ENCODE measurements at regions not wholly inside any gene's neighbourhood (a gene's known extent, or its start where the extent isn't known, plus 50 kb on each side); places are given as distances from the start of the nearest gene placed in this dataset.

GRCh38 chr2:126382998-126383397 lies 273.0 kb upstream of the GYPC start:
- TF ChIP-seq POLR2A (IDR thresholded peaks at IDR 0.05): no peak
- no peak for TF ChIP-seq CTCF (IDR thresholded peaks at IDR 0.05 in 4 of 5, conservative IDR thresholded peaks at IDR 0.05 in 1 of 5)
- Histone ChIP-seq H3K27me3 (peaks cover 0 to 4% (median 0%) of the 10 kb centered on the region in 3 donors), H3K36me3 (no peaks in the 10 kb centered on the region), H3K4me1 (no peaks in the 10 kb centered on the region), H3K9me3 (no peaks in the 10 kb centered on the region), H3K4me3 (no peak overlapping the region), H3K27ac (no peak overlapping the region)
- intact Hi-C loops (cut with DNase I; ENCODE audit: low total_unique reads) (no loop called here), in situ Hi-C loops (cut with MboI; ENCODE audit: low sequenced_read_pairs in 4 of 4) (no loop called here)
- DNase-seq (no peak), ATAC-seq (no peak)

- H3K27me3 ChIP-seq: peaks cover 0 to 4% (median 0%) of the 10 kb centered on the region in 3 donors
- H3K36me3 ChIP-seq: no peaks in the 10 kb centered on the region
- no peak overlapping the region for H3K27ac ChIP-seq
- H3K4me3 ChIP-seq: no peak overlapping the region
- no peak for ATAC-seq
- H3K9me3 ChIP-seq: no peaks in the 10 kb centered on the region
- in situ Hi-C loops (cut with MboI; ENCODE audit: low sequenced_read_pairs in 4 of 4): no loop called here
- no peaks in the 10 kb centered on the region for H3K4me1 ChIP-seq
- intact Hi-C loops (cut with DNase I; ENCODE audit: low total_unique reads): no loop called here
- TF ChIP-seq CTCF (IDR thresholded peaks at IDR 0.05 in 4 of 5, conservative IDR thresholded peaks at IDR 0.05 in 1 of 5): no peak
- TF ChIP-seq POLR2A (IDR thresholded peaks at IDR 0.05): no peak
- no peak for DNase-seq
Measured at GRCh38 chr2:126383800-126384199, 272.2 kb upstream of the GYPC start.

DNA sequence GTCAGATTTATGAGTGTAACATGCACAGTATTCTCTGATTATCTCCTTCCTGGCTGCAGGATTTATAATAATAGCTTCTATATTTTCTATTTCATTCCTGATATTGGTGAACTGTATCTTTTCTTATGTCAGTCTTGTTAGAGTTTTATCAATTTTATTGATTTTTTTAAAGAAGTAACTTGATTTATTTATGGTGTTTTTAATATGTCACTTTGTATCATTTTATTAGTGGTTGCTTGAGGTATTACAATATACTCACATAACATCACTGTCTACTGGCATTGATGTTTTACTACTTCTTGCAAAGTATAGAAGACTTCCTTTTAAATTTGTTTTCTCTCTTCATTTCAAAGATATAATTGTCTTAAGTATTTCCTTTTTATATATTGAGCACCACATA lies 270.5 kb upstream of the GYPC start:
- Histone ChIP-seq H3K4me3 (no peak overlapping the region), H3K9me3 (no peaks in the 10 kb centered on the region), H3K36me3 (no peaks in the 10 kb centered on the region), H3K27ac (no peak overlapping the region), H3K27me3 (peaks cover 0 to 4% (median 0%) of the 10 kb centered on the region in 3 donors), H3K4me1 (no peaks in the 10 kb centered on the region)
- no peak for TF ChIP-seq CTCF (IDR thresholded peaks at IDR 0.05 in 4 of 5, conservative IDR thresholded peaks at IDR 0.05 in 1 of 5)
- no peak for TF ChIP-seq POLR2A (IDR thresholded peaks at IDR 0.05)
- DNase-seq: no peak
- ATAC-seq: no peak
- intact Hi-C loops (cut with DNase I; ENCODE audit: low total_unique reads): no loop called here
- in situ Hi-C loops (cut with MboI; ENCODE audit: low sequenced_read_pairs in 4 of 4): no loop called here

- ATAC-seq: no peak
- Histone ChIP-seq H3K9me3 (no peaks in the 10 kb centered on the region), H3K27ac (no peak overlapping the region), H3K27me3 (peaks cover 0 to 4% (median 0%) of the 10 kb centered on the region in 3 donors), H3K36me3 (no peaks in the 10 kb centered on the region), H3K4me3 (no peak overlapping the region), H3K4me1 (no peaks in the 10 kb centered on the region)
- intact Hi-C loops (cut with DNase I; ENCODE audit: low total_unique reads) (no loop called here), in situ Hi-C loops (cut with MboI; ENCODE audit: low sequenced_read_pairs in 4 of 4) (no loop called here)
- no peak for DNase-seq
- TF ChIP-seq CTCF (IDR thresholded peaks at IDR 0.05 in 4 of 5, conservative IDR thresholded peaks at IDR 0.05 in 1 of 5) (no peak), POLR2A (IDR thresholded peaks at IDR 0.05) (no peak)
Measured at GRCh38 chr2:126385983-126386382, 270.0 kb upstream of the GYPC start.

GRCh38 chr2:126389446-126389845 lies 266.5 kb upstream of the GYPC start:
- no peaks in the 10 kb centered on the region for H3K36me3 ChIP-seq
- no peak overlapping the region for H3K4me3 ChIP-seq
- no peak for ATAC-seq
- no peaks in the 10 kb centered on the region for H3K4me1 ChIP-seq
- no peaks in the 10 kb centered on the region for H3K27me3 ChIP-seq
- no peak overlapping the region for H3K27ac ChIP-seq
- no peaks in the 10 kb centered on the region for H3K9me3 ChIP-seq
- in situ Hi-C loops (cut with MboI; ENCODE audit: low sequenced_read_pairs in 4 of 4): no loop called here
- intact Hi-C loops (cut with DNase I; ENCODE audit: low total_unique reads): no loop called here
- no peak for DNase-seq
- TF ChIP-seq POLR2A (IDR thresholded peaks at IDR 0.05) (no peak), CTCF (IDR thresholded peaks at IDR 0.05 in 4 of 5, conservative IDR thresholded peaks at IDR 0.05 in 1 of 5) (no peak)

All from gastrocnemius medialis (tissue), 4 donors.